Naive B cell (primary cell): ENCODE measurements at regions not wholly inside any gene's neighbourhood (a gene's known extent, or its start where the extent isn't known, plus 50 kb on each side); places are given as distances from the start of the nearest gene placed in this dataset.
"Not testable (repeated sequence)": the region's sequence is repeated elsewhere in the genome, so short reads cannot be mapped to it uniquely, and the experiment has no call there.

Source experiments
- ATAC-seq, 2 donors: fragments of 150-1000 bp; cut with Tn5 transposase; 2 replicates each; pipeline ENCODE4 v1.10.0; 2021; ENCODE audit warnings: low read depth in 2 of 2, mild to moderate bottlenecking in 2 of 2, moderate library complexity in 2 of 2
- DNase-seq: peaks from one replicate; pipeline ENCODE4 v3.0.0; 2022
- H3K27ac Mint-ChIP-seq, 6 donors: one replicate each; pipeline ENCODE4 v1.8.0; 2020 to 2022; ENCODE audit warnings: mild to moderate bottlenecking in 6 of 6, mixed read lengths in 6 of 6, moderate library complexity in 5 of 6, inconsistent platforms in 2 of 6
- H3K27me3 Mint-ChIP-seq, 3 donors: one replicate each; pipeline ENCODE4 v1.8.0; 2021 to 2022; ENCODE audit warnings: mixed read lengths in 3 of 3, mild to moderate bottlenecking in 1 of 3
- H3K36me3 Mint-ChIP-seq, 2 donors: one replicate each; pipeline ENCODE4 v1.8.0; 2020 to 2022; ENCODE audit warnings: mixed read lengths in 2 of 2, inconsistent platforms in 1 of 2, mild to moderate bottlenecking in 1 of 2
- H3K4me1 Mint-ChIP-seq, 3 donors: one replicate each; pipeline ENCODE4 v1.8.0; 2020 to 2022; ENCODE audit warnings: mixed read lengths in 3 of 3, inconsistent platforms in 1 of 3, mild to moderate bottlenecking in 1 of 3, moderate library complexity in 1 of 3
- H3K4me3 Mint-ChIP-seq, 8 donors: one replicate each; pipeline ENCODE4 v1.8.0; 2020 to 2022; ENCODE audit warnings: mild to moderate bottlenecking in 8 of 8, mixed read lengths in 8 of 8, moderate library complexity in 8 of 8, inconsistent platforms in 2 of 8
- H3K9me3 Mint-ChIP-seq, 7 donors: one replicate each; pipeline ENCODE4 v1.8.0; 2020 to 2022; ENCODE audit warnings: mixed read lengths in 7 of 7, mild to moderate bottlenecking in 5 of 7, inconsistent platforms in 2 of 7, moderate library complexity in 1 of 7

DNA sequence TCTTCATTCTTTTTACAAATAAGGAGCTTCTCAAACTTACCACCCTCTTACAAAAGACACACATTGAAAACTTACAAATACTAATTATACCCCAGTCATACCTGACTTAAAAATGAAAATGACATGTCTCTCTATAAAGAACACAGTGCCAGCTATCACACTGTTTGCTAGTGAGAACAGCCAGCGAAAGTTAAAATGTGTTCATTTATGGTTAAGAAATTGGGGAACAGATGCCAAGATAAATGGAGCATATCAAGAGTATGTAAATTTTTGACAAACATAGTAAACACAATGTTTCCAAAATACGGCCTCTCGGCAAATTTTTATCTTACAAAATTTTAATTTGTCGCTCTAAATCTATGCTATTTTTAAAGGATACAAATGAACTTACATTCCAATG lies 1422.9 kb downstream of the KCNT2 start:
- ATAC-seq, result no peak
- no peak overlapping the region for H3K4me3 Mint-ChIP-seq
- H3K27me3 Mint-ChIP-seq, result no peaks in the 10 kb centered on the region
- H3K4me1 Mint-ChIP-seq, result no peaks in the 10 kb centered on the region
- no peaks in the 10 kb centered on the region for H3K36me3 Mint-ChIP-seq
- DNase-seq, result no peak
- peaks cover 0 to 3% (median 0%) of the 10 kb centered on the region in 7 donors for H3K9me3 Mint-ChIP-seq
- H3K27ac Mint-ChIP-seq, result no peak overlapping the region

DNA sequence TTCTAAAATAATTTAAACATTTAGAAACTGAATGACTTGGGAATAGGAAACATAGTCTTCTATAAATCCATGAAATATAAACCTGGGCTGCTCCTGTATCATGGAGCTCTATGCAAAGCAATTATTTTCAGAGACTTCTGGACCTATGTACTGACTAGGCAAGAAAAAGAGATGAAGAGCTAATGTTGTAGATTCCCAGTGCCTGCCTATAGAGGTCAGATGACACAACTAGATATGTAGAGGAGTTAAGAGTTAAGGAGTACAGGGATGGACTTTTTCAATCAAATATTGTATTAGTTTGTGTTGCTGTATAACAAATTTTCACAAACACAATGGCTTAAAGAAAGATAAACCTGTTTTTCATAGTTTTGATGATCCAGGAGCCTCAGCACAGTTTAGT lies 1434.5 kb downstream of the KCNT2 start:
- Mint-ChIP-seq H3K4me3 (no peak overlapping the region), H3K27ac (no peak overlapping the region), H3K4me1 (no peaks in the 10 kb centered on the region), H3K9me3 (peaks cover 0 to 3% (median 0%) of the 10 kb centered on the region in 7 donors), H3K36me3 (no peaks in the 10 kb centered on the region), H3K27me3 (no peaks in the 10 kb centered on the region)
- ATAC-seq (no peak), DNase-seq (no peak)

DNA sequence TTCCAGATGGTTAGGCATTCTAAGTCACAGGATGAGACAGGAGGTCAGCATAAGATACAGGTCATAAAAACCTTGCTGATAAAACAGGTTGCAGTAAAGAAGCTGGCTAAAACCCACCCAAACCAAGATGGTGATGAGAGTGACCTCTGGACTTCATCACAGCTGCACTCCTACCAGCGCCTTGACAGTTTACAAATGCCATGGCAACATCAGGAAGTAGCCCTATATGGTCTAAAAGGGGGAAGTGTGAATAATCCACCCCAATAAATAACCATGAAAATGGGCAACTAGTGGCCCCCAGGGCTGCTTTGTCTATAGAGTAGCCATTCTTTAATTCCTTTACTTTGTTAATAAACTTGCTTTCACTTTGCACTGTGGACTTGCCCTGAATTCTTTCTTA lies 1448.4 kb downstream of the KCNT2 start:
- H3K27ac Mint-ChIP-seq, DNase-seq, H3K4me3 Mint-ChIP-seq, H3K36me3 Mint-ChIP-seq, H3K9me3 Mint-ChIP-seq, H3K4me1 Mint-ChIP-seq, H3K27me3 Mint-ChIP-seq, ATAC-seq: not testable (repeated sequence)

DNA sequence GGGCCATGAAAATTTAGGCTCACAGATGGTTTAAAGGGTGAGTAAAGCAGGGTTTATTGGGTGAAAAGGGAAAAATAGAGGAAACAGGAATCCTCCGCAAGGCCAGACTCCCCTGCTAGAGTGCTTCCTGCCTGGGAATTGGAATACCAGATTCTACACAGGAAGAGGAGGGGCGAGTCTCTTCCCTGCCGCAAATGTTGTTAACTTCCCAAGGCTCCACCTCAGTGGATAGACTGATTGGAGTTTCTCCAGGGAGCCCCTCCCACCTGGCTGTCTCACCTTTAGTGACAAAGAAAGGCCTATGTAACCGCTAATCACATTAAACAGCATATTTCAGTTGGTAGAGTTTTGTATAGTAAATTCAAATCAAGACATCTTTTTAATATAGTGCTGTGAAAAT lies 1450.1 kb downstream of the KCNT2 start:
- Mint-ChIP-seq H3K27me3 (no peaks in the 10 kb centered on the region), H3K4me3 (no peak overlapping the region), H3K9me3 (peaks cover 0 to 2% (median 0%) of the 10 kb centered on the region in 7 donors), H3K36me3 (no peaks in the 10 kb centered on the region), H3K27ac (no peak overlapping the region), H3K4me1 (no peaks in the 10 kb centered on the region)
- ATAC-seq (no peak), DNase-seq (no peak)

DNA sequence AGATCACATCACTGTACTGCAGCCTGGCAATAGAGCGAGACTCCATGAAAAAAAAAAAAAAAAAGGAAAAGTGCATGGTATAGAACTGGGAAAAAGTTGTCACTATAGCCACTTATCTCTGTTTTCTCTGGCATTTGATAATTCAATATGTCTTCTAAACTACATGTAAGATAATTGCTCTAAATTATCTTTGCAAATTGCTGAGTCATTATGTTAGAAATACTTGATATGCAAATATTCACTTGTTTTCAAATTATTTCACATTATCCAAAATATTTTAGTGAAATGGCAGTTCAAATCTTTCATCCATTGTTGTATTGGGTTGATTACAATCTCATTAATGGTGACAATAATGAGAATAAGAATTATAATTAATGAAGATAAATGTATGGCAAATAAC lies 1455.1 kb downstream of the KCNT2 start:
- Mint-ChIP-seq H3K9me3 (peaks cover 0 to 2% (median 0%) of the 10 kb centered on the region in 7 donors), H3K27ac (no peak overlapping the region), H3K4me3 (no peak overlapping the region), H3K27me3 (no peaks in the 10 kb centered on the region), H3K4me1 (no peaks in the 10 kb centered on the region), H3K36me3 (no peaks in the 10 kb centered on the region)
- no peak for DNase-seq
- ATAC-seq, result no peak

DNA sequence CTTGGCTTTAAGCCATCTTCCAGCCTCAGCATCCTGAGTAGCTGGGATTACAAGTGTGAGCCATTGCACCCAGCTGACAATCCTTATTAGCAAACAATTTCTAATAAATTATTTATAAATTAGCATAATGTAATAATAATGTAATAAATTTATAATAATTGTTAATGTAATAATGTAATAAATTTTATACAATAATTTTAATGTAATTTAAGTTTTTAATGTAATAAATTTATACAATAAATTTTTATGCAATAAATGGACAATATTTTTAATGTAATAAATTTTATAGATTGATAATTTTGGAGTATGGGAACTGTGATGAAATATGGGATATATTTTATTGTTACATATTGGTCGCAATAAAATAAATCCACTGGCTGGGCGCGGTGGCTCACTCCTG lies 1457.5 kb downstream of the KCNT2 start:
- DNase-seq, result no peak
- Mint-ChIP-seq H3K9me3 (peaks cover 0 to 2% (median 0%) of the 10 kb centered on the region in 7 donors), H3K4me1 (no peaks in the 10 kb centered on the region), H3K27me3 (no peaks in the 10 kb centered on the region), H3K27ac (no peak overlapping the region), H3K4me3 (no peak overlapping the region), H3K36me3 (no peaks in the 10 kb centered on the region)
- no peak for ATAC-seq

DNA sequence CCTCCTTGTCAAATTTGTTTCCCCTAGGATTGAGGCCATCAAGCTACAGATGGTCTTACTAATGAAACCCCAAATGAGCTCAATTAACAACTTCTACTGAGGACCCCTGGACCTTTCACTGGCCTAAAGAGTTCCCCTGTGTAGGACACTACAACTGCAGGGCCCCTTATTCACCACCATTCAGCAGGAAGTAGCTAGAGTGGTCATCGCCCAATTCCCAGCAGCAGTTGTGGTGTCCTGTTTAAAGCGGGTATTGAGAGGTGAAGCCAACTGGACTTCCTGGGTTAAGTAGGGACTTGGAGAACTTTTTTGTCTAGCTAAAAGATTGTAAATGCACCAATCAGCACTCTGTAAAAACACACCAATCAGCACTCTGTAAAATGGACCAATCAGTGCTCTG lies 1466.9 kb downstream of the KCNT2 start:
- DNase-seq (no peak), ATAC-seq (no peak)
- no peak overlapping the region for H3K4me3 Mint-ChIP-seq
- H3K36me3 Mint-ChIP-seq, result peaks cover 0 to 8% of the 10 kb centered on the region in 2 donors
- H3K27ac Mint-ChIP-seq, result no peak overlapping the region
- H3K27me3 Mint-ChIP-seq, result no peaks in the 10 kb centered on the region
- H3K9me3 Mint-ChIP-seq, result peaks cover 10 to 27% (median 14%) of the 10 kb centered on the region in 7 donors
- H3K4me1 Mint-ChIP-seq, result peaks cover 0 to 2% (median 0%) of the 10 kb centered on the region in 3 donors

DNA sequence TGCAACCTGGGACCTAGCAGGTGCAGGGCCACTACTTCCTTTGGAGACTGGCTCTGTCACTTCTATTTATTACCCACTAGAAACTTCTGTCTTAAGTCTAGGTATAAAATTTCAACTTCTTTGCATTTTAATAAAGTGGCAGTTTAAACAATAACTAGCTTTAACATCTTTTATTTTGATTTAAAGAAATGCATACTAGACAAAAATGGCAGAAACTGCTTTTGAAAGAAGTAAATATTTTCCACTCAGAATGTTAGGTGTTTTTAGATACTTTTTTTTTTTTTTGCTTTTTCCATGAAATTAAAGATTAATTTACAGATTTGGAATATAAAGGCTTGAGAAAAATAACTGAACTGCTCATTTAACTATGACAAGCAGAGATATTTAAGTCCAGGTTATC lies 1477.6 kb downstream of the KCNT2 start:
- Mint-ChIP-seq H3K4me3 (no peak overlapping the region), H3K36me3 (no peaks in the 10 kb centered on the region), H3K27me3 (no peaks in the 10 kb centered on the region), H3K9me3 (peaks cover 0 to 5% (median 0%) of the 10 kb centered on the region in 7 donors), H3K4me1 (no peaks in the 10 kb centered on the region), H3K27ac (no peak overlapping the region)
- ATAC-seq (no peak), DNase-seq (no peak)

DNA sequence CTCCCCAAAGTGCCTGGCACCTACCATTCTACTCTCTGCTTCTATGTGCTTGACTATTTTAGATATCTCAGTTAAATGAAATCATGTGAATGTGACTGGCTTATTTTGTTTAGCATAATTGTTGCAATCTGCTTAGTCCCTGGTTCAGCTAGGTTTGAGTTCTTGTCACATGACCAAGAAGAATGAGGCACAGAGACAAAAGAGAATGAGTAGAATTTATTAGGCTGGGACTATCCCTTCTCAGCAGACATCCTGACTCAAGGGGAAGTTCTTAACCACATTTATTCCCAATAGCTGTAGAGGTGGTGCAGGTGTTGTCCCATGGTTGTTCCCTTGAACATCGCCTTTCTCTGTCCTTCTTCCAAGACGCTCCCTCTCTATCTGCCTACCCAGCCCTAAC lies 1485.7 kb downstream of the KCNT2 start:
- no peak for ATAC-seq
- no peak for DNase-seq
- Mint-ChIP-seq H3K27ac (no peak overlapping the region), H3K27me3 (no peaks in the 10 kb centered on the region), H3K4me1 (peaks cover 0 to 6% (median 0%) of the 10 kb centered on the region in 3 donors), H3K36me3 (no peaks in the 10 kb centered on the region), H3K9me3 (peaks cover 0 to 2% (median 0%) of the 10 kb centered on the region in 7 donors), H3K4me3 (no peak overlapping the region)

DNA sequence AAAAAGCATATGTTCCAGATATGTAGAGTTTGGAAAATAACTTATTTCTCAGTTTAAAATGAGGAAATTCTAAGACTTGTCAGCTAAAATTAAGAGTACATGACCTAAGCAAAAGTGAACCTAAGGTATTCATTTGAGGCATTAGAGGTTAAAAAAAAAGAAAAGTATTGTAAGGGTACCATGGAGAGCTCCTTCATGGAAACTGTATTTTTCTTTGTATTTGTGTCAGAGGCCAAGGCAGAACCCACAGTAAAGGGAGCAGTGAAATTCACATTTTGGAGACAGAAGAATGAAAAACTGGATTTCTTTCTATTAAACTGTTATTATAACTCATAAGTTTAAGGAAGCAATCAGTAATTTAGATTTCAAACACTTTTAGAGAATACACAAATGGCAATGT lies 1494.8 kb downstream of the KCNT2 start:
- Mint-ChIP-seq H3K27me3 (peaks cover 0 to 4% (median 0%) of the 10 kb centered on the region in 3 donors), H3K27ac (no peak overlapping the region), H3K9me3 (peaks cover 0 to 6% (median under 1%) of the 10 kb centered on the region in 7 donors), H3K36me3 (no peaks in the 10 kb centered on the region), H3K4me3 (no peak overlapping the region), H3K4me1 (no peaks in the 10 kb centered on the region)
- ATAC-seq, result no peak
- no peak for DNase-seq

DNA sequence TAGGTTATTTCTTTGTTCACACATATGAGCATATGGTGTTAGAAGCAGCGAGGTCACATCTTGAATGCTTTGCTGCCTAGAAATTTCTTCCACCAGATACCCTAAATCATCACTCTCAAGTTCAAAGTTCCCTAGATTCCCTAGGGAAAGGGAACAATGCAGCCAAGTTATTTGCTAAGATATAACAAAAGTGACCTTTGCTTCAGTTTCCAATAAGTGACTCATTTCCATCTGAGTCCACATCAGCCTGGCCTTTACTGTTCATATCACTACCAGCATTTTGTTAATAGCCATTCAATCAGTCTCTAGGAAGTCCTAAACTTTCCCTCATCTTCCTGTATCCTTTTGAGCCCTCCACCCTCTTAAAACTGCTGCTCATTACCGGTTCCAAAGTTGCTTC lies 1502.5 kb downstream of the KCNT2 start:
- H3K9me3 Mint-ChIP-seq, result peaks cover 8 to 23% (median 19%) of the 10 kb centered on the region in 7 donors
- peak overlapping the region in 1 of 6 donors; percentile 6 for H3K27ac Mint-ChIP-seq
- peaks cover 0 to 5% (median 0%) of the 10 kb centered on the region in 3 donors for H3K27me3 Mint-ChIP-seq
- DNase-seq, result no peak
- no peak for ATAC-seq
- H3K36me3 Mint-ChIP-seq, result peaks cover 7 to 9% of the 10 kb centered on the region in 2 donors
- H3K4me3 Mint-ChIP-seq, result no peak overlapping the region
- peaks cover 3 to 6% (median 5%) of the 10 kb centered on the region in 3 donors for H3K4me1 Mint-ChIP-seq

DNA sequence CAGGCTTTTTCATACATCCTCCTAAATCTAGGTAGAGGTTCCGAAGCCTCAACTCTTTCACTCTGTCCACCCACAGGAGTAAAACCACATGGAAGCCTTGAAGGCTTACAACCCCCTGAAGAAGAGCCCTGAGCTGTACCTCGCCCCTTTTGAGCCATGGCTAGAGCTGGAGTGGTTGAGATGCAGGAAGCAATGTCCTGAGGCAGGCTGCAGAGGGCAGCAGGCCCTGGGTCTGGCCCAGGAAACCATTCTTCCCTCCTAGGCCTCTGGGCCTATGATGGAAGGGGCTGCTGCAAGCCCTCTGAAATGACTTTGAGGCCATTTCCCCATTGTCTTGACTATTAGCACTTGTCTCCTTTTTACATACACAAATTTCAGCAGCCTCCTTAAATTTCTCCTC lies 1503.0 kb downstream of the KCNT2 start:
- Mint-ChIP-seq H3K27me3 (peaks cover 0 to 5% (median 0%) of the 10 kb centered on the region in 3 donors), H3K27ac (peak overlapping the region in 1 of 6 donors; percentile 6), H3K36me3 (peaks cover 7 to 9% of the 10 kb centered on the region in 2 donors), H3K9me3 (peaks cover 8 to 23% (median 19%) of the 10 kb centered on the region in 7 donors), H3K4me3 (peak overlapping the region in 1 of 8 donors; percentile 32), H3K4me1 (peaks cover 3 to 6% (median 5%) of the 10 kb centered on the region in 3 donors)
- ATAC-seq, result no peak
- no peak for DNase-seq

DNA sequence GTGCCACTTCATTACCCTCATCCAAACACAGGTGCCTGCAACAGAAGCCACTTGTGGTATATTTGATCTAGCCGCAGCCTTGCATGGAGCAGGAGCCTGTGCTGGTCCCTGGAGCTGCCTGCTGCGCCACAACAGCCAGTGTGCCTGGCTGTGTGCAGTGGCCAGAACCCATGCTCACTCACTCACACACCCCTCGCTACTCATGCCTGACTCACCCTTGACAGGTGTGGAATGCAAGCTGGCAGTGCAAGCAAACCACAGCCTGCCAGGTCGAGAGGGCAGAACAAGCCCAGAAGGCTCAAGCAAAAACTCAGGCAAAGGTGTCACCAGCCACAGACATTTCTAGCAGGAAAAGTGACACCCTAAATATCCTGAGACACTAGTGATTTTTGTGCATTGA lies 1510.9 kb downstream of the KCNT2 start:
- H3K4me3 Mint-ChIP-seq, result no peak overlapping the region
- H3K27ac Mint-ChIP-seq, result no peak overlapping the region
- H3K4me1 Mint-ChIP-seq, result peaks cover 0 to 7% (median 6%) of the 10 kb centered on the region in 3 donors
- no peaks in the 10 kb centered on the region for H3K27me3 Mint-ChIP-seq
- ATAC-seq (no peak), DNase-seq (no peak)
- H3K36me3 Mint-ChIP-seq, result no peaks in the 10 kb centered on the region
- H3K9me3 Mint-ChIP-seq, result no peaks in the 10 kb centered on the region

DNA sequence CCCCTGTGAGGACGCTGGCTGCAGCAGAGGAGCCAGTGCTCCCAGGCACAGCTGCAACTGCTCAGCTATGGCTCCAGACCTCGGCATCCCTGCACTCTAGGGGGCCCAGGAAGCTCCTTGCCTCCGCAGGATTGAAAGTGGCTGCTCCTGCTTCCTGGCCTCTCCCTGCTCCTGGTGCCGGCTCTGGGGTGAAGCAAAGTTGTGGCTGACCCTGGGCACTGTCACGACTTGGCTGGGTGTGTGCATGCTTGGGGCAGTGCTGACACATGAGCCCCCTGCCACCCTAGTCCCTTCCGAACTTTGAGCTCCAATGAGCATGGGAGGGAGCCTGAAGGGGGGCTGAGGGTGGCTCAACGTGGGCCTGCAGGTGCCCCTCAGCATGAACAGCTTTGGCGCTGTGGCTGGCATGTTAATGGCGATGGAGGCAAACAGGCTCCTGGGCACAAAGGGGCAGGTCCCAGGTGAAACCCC lies 1512.2 kb downstream of the KCNT2 start:
- H3K9me3 Mint-ChIP-seq, result no peaks in the 10 kb centered on the region
- H3K27ac Mint-ChIP-seq, result no peak overlapping the region
- H3K27me3 Mint-ChIP-seq, result no peaks in the 10 kb centered on the region
- no peak overlapping the region for H3K4me3 Mint-ChIP-seq
- no peak for DNase-seq
- no peaks in the 10 kb centered on the region for H3K36me3 Mint-ChIP-seq
- no peak for ATAC-seq
- H3K4me1 Mint-ChIP-seq, result peaks cover 0 to 7% (median 6%) of the 10 kb centered on the region in 3 donors

DNA sequence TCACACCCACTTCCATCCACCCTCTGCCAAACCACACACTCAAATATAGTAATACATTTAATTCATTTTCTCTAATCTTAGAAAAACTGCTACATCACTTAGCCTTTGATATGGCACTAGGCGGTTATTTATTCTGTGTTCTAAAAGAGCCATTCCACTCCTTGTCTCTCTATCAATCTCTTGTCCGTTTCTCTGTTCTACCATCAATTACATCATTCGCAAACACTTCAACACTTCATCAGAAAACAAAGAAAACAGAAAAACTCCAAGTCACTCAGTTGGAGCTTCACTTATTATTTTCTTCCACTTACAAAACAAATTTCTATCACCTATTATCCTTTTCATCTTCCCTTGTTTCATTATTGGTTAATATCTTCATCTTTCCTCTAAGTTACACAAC lies 1523.0 kb downstream of the KCNT2 start:
- Mint-ChIP-seq H3K4me1 (peaks cover 0 to 6% (median 0%) of the 10 kb centered on the region in 3 donors), H3K27ac (no peak overlapping the region), H3K4me3 (no peak overlapping the region), H3K36me3 (no peaks in the 10 kb centered on the region), H3K27me3 (no peaks in the 10 kb centered on the region), H3K9me3 (peaks cover 0 to 4% (median 0%) of the 10 kb centered on the region in 7 donors)
- no peak for ATAC-seq
- DNase-seq, result no peak
